ENCODE measurements at regions not wholly inside any gene's neighbourhood (a gene's known extent, or its start where the extent isn't known, plus 50 kb on each side); places are given as distances from the start of the nearest gene placed in this dataset.

GRCh38 chr4:128600996-128601871 lies 208.3 kb upstream of the JADE1 start (continued):
- TF ChIP-seq, protein P1, sequence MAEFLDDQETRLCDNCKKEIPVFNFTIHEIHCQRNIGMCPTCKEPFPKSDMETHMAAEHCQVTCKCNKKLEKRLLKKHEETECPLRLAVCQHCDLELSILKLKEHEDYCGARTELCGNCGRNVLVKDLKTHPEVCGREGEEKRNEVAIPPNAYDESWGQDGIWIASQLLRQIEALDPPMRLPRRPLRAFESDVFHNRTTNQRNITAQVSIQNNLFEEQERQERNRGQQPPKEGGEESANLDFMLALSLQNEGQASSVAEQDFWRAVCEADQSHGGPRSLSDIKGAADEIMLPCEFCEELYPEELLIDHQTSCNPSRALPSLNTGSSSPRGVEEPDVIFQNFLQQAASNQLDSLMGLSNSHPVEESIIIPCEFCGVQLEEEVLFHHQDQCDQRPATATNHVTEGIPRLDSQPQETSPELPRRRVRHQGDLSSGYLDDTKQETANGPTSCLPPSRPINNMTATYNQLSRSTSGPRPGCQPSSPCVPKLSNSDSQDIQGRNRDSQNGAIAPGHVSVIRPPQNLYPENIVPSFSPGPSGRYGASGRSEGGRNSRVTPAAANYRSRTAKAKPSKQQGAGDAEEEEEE (CRISPR knock-in tag; IDR thresholded peaks at IDR 0.05; ENCODE audit: borderline replicate concordance), result no peak
- TF ChIP-seq, protein P2, sequence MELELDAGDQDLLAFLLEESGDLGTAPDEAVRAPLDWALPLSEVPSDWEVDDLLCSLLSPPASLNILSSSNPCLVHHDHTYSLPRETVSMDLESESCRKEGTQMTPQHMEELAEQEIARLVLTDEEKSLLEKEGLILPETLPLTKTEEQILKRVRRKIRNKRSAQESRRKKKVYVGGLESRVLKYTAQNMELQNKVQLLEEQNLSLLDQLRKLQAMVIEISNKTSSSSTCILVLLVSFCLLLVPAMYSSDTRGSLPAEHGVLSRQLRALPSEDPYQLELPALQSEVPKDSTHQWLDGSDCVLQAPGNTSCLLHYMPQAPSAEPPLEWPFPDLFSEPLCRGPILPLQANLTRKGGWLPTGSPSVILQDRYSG (CRISPR knock-in tag; IDR thresholded peaks at IDR 0.05), result no peak
- peak; percentile 39; the same call in 1 of the 2 replicates for TF ChIP-seq HDAC2 (CRISPR knock-in tag; IDR thresholded peaks at IDR 0.05)
- TF ChIP-seq ZNF652 (CRISPR knock-in tag; IDR thresholded peaks at IDR 0.05; ENCODE audit: borderline replicate concordance, low read depth), result no peak
- no peak for TF ChIP-seq SP1 (IDR thresholded peaks at IDR 0.05)
- no peak for TF ChIP-seq SP1 (CRISPR knock-in tag; IDR thresholded peaks at IDR 0.05)
- peak in 1 of 2 experiments; percentile 42; a peak in 1 of 4 replicates for TF ChIP-seq POLR2A (IDR thresholded peaks at IDR 0.05; ENCODE audit: insufficient read depth in 1 of 2, low read depth in 2 of 2, low read length in 2 of 2)
- TF ChIP-seq, protein P3, sequence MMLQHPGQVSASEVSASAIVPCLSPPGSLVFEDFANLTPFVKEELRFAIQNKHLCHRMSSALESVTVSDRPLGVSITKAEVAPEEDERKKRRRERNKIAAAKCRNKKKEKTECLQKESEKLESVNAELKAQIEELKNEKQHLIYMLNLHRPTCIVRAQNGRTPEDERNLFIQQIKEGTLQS (CRISPR knock-in tag; IDR thresholded peaks at IDR 0.05), result peak; percentile 94
- no peak for TF ChIP-seq ZNF7 (CRISPR knock-in tag; IDR thresholded peaks at IDR 0.05)
- TF ChIP-seq, protein P4, sequence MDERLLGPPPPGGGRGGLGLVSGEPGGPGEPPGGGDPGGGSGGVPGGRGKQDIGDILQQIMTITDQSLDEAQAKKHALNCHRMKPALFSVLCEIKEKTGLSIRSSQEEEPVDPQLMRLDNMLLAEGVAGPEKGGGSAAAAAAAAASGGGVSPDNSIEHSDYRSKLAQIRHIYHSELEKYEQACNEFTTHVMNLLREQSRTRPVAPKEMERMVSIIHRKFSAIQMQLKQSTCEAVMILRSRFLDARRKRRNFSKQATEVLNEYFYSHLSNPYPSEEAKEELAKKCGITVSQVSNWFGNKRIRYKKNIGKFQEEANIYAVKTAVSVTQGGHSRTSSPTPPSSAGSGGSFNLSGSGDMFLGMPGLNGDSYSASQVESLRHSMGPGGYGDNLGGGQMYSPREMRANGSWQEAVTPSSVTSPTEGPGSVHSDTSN (CRISPR knock-in tag; IDR thresholded peaks at IDR 0.05), result no peak
- no peak for TF ChIP-seq ZNF225 (CRISPR knock-in tag; IDR thresholded peaks at IDR 0.05)
- TF ChIP-seq TAF15 (IDR thresholded peaks at IDR 0.05; ENCODE audit: low read depth, low read length, poor library complexity, severe bottlenecking), result no peak
- TF ChIP-seq ZBTB49 (CRISPR knock-in tag; IDR thresholded peaks at IDR 0.05; ENCODE audit: borderline replicate concordance), result no peak
- no peak for TF ChIP-seq GPN1 (CRISPR knock-in tag; IDR thresholded peaks at IDR 0.05; ENCODE audit: borderline replicate concordance)
- TF ChIP-seq GABPB1 (CRISPR knock-in tag; IDR thresholded peaks at IDR 0.05), result peak; percentile 30; the same call in 1 of the 2 replicates
- peak; percentile 44; the same call in 1 of the 2 replicates for TF ChIP-seq ZBTB20 (CRISPR knock-in tag; IDR thresholded peaks at IDR 0.05; ENCODE audit: borderline replicate concordance, low read depth)
- TF ChIP-seq, protein P5, sequence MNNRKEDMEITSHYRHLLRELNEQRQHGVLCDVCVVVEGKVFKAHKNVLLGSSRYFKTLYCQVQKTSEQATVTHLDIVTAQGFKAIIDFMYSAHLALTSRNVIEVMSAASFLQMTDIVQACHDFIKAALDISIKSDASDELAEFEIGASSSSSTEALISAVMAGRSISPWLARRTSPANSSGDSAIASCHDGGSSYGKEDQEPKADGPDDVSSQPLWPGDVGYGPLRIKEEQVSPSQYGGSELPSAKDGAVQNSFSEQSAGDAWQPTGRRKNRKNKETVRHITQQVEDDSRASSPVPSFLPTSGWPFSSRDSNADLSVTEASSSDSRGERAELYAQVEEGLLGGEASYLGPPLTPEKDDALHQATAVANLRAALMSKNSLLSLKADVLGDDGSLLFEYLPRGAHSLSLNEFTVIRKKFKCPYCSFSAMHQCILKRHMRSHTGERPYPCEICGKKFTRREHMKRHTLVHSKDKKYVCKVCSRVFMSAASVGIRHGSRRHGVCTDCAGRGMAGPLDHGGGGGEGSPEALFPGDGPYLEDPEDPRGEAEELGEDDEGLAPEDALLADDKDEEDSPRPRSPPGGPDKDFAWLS (CRISPR knock-in tag; IDR thresholded peaks at IDR 0.05; ENCODE audit: borderline replicate concordance), result no peak
- TF ChIP-seq SOX6 (IDR thresholded peaks at IDR 0.05), result no peak
- peak; percentile 78 for TF ChIP-seq SOX6 (CRISPR knock-in tag; IDR thresholded peaks at IDR 0.05)
- no peak for TF ChIP-seq ZNF138 (CRISPR knock-in tag; IDR thresholded peaks at IDR 0.05; ENCODE audit: low read depth)
- TF ChIP-seq TOPORS (CRISPR knock-in tag; IDR thresholded peaks at IDR 0.05), result no peak
- TF ChIP-seq ADNP (CRISPR knock-in tag; IDR thresholded peaks at IDR 0.05), result no peak
- no peak; the same call in 1 of the 2 replicates for TF ChIP-seq ZSCAN29 (CRISPR knock-in tag; conservative IDR thresholded peaks at IDR 0.05)

Data from HepG2 (cell line).